ENCODE measurements at regions not wholly inside any gene's neighbourhood (a gene's known extent, or its start where the extent isn't known, plus 50 kb on each side); places are given as distances from the start of the nearest gene placed in this dataset.
"Not testable (repeated sequence)": the region's sequence is repeated elsewhere in the genome, so short reads cannot be mapped to it uniquely, and the experiment has no call there.

GRCh38 chrY:17752887-17753497, 127.0 kb downstream of the CDY2B start:
- not testable (repeated sequence) for TF ChIP-seq CTCF (IDR thresholded peaks at IDR 0.05; ENCODE audit: extremely low read depth in 1 of 2, insufficient read depth in 1 of 2, low read depth in 1 of 2, low read length in 2 of 2); MAX (IDR thresholded peaks at IDR 0.05; ENCODE audit: insufficient read depth, insufficient read length); POLR2AphosphoS5 (IDR thresholded peaks at IDR 0.05; ENCODE audit: insufficient read depth, low read depth, low read length); POLR2A (IDR thresholded peaks at IDR 0.05; ENCODE audit: low read depth, low read length); EZH2 (IDR thresholded peaks at IDR 0.05; ENCODE audit: borderline replicate concordance, low read depth, low read length, severe bottlenecking); JUN (IDR thresholded peaks at IDR 0.05; ENCODE audit: borderline replicate concordance, insufficient read depth, insufficient read length, low read depth); FOS (IDR thresholded peaks at IDR 0.05; ENCODE audit: borderline replicate concordance, insufficient read depth, low read length); MYC (IDR thresholded peaks at IDR 0.05; ENCODE audit: low read depth, low read length); GATA2 (IDR thresholded peaks at IDR 0.05; ENCODE audit: insufficient read depth, insufficient read length, low read depth, low read length)
